CD4-positive, alpha-beta T cell treated with Interleukin-17A for 1 hour (primary cell): ENCODE measurements at regions not wholly inside any gene's neighbourhood (a gene's known extent, or its start where the extent isn't known, plus 50 kb on each side); places are given as distances from the start of the nearest gene placed in this dataset.

Experiments
- DNase-seq: peaks from one replicate; pipeline ENCODE4 v3.0.0-alpha.2; 2020

GRCh38 chr7:70994176-70994575 is 137.8 kb upstream of the GALNT17 start:
- DNase-seq: no peak

- DNase-seq: no peak
Observed at GRCh38 chr7:70997261-70997660, 134.7 kb upstream of the GALNT17 start.

- DNase-seq: no peak
Observed at GRCh38 chr7:71005109-71005508, 126.8 kb upstream of the GALNT17 start.

- no peak for DNase-seq
Observed at GRCh38 chr7:71009636-71010035, 122.3 kb upstream of the GALNT17 start.

GRCh38 chr7:71015252-71015900 is 116.6 kb upstream of the GALNT17 start:
- no peak for DNase-seq

- no peak for DNase-seq
Observed at GRCh38 chr7:71016401-71016800, 115.5 kb upstream of the GALNT17 start.

GRCh38 chr7:71017602-71018001 is 114.3 kb upstream of the GALNT17 start:
- DNase-seq: no peak

- no peak for DNase-seq
Observed at GRCh38 chr7:71019706-71020105, 112.2 kb upstream of the GALNT17 start.

GRCh38 chr7:71021131-71021530 is 110.8 kb upstream of the GALNT17 start:
- DNase-seq: no peak

- no peak for DNase-seq
Observed at GRCh38 chr7:71026680-71027079, 105.3 kb upstream of the GALNT17 start.

- no peak for DNase-seq
Observed at GRCh38 chr7:71034243-71034642, 97.7 kb upstream of the GALNT17 start.

GRCh38 chr7:71042591-71042990 is 89.4 kb upstream of the GALNT17 start:
- DNase-seq: no peak

GRCh38 chr7:71050492-71050891 is 81.5 kb upstream of the GALNT17 start:
- no peak for DNase-seq

GRCh38 chr7:71055504-71055903 is 76.4 kb upstream of the GALNT17 start:
- no peak for DNase-seq

GRCh38 chr7:71077743-71078476 is 54.0 kb upstream of the GALNT17 start:
- DNase-seq: no peak
